Ammon's horn (tissue), 1 donor: ENCODE measurements at regions not wholly inside any gene's neighbourhood (a gene's known extent, or its start where the extent isn't known, plus 50 kb on each side); places are given as distances from the start of the nearest gene placed in this dataset.

ENCODE experiments used
- DNase-seq: peaks from one replicate; pipeline ENCODE4 v3.0.0-alpha.2; 2016; ENCODE audit warnings: low spot score

- no peak for DNase-seq
Observed at GRCh38 chr7:33852838-33853237, 52.5 kb upstream of the BMPER start.

DNA sequence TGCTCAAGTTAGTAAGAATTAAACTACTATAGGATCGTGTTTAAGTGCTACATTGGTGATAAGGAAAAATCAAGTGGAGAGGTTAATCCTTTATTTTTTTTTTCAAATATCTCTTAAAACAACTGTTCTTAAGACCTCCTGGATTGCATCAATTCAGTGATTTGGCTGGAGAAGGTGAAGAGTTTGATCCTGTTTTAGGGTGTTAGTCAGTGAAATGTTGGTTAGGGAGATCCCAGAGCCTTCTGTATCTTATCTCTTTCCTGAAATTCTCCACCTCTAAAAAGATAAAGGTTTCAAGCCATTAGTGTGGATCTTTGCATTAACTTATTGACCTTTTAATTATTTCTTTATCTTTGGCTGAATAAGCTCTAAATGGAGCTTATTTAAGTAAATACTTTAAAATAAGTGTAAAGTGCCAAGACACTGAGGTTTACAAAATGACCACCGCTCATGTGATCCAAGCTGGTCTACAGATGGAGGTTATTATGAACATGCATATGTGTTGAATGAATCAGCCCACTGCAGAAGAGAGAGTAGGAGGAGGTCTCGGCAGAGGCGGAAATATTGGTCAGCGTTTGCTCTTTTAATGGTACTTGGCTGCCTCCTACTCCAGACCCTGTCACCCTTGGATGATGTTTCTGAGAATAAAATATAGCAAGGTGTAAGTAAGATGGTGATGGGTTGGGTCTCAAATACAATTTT, 51.8 kb upstream of the BMPER start:
- DNase-seq: no peak

DNA sequence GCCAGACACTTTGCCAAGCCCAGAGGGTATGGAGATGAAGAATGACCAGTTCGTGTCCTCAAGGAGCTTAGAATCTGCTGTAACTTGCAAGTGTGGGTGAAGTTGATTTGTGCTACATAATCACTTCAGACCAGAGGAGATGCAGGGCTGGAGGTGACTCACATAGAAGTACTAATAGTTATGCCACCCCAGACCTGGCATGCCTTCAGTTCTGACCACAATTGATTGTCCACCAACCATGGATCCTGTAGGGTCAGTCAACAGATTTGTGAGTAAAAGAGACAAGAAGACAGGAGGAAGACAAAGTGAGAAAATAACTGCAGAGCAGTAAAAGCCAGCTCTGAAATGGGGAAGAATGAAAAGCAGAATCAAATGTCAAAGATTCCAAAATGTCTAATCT, 51.2 kb upstream of the BMPER start:
- no peak for DNase-seq

GRCh38 chr7:33854801-33855350, 50.5 kb upstream of the BMPER start:
- no peak for DNase-seq
